IPS DF 19.7 (cell line): ENCODE measurements at regions not wholly inside any gene's neighbourhood (a gene's known extent, or its start where the extent isn't known, plus 50 kb on each side); places are given as distances from the start of the nearest gene placed in this dataset.
A peak's percentile ranks its signal among the peaks of the same experiment; 100 is the strongest.

ENCODE experiments used
- DNase-seq: peaks from one replicate; pipeline ENCODE4 v3.0.0-alpha.2; 2013; ENCODE audit warnings: low read depth, low spot score

DNA sequence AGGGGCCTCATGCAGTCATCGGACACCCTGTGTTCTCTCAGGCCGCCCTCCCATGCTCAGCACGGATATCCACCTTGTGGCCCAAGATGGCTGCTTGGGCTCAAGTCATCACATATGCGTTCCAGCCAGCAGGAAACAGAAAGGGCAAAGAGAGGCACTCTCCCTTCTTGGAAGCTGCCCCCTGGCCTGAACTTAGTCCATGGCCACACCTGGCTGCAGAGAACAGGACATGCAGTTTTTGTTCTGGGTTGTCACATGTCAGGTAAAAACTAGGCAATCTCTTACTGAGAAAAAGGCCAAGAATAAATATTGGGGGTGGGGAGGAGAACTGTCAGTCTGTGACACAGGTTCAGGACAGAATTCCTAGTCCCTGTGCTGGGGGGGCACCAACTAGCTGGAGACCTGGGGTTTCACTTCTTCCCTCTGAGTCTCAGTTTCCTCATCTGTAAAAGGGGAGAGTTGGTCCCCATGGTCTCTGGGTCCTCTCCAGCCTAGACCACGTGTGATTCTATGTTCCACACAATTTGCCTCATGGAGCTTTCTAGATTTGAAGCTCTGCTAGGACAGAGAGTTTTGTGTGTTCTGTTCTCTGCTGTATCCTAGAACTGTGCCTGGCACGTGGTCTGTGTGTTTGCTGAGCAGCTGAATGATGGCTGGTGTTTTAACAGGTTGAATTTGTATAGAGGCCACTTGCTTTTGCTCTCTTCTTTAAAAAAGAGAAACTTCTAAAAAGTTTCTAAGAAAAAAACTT lies 107.2 kb upstream of the ANO1 start:
- DNase-seq = no peak

DNA sequence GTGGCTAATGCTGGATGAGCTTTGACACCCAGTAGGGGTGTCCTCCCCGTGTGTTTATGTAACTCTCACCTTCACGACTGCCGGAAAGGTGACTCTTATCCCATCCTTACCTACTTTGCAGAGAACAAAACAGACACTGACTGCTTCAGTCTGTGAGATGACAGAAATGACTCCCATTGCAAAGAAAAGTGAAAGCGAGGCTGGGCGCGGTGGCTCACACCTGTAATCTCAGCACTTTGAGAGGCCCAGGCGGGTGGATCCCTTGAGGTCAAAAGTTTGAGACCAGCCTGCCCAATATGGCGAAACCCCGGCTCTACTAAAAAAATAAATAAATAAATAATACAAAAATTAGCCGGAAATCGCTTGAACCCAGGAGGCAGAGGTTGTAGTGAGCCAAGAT lies 106.4 kb upstream of the ANO1 start:
- DNase-seq = no peak

DNA sequence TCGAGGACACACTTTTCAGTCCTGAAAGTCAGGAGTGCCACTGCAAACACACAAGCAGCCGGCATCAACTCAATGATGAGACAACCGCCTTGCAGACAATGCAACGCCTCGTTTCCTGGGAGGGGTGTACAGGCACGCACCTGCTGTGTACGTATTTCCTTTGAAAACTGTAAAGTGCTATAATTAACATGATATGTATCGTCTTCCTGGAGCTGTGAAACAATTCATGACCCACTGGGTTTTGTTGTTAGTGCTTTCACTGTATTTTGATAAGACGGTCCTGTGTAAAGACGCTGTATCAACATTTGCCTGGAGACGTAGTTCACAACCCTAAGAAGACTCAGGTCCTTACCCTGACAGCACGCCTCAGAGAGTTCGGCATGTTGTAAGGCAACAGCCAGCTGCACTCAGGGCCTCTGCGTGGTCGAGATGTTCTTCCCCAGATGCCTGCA lies 105.7 kb upstream of the ANO1 start:
- no peak for DNase-seq

DNA sequence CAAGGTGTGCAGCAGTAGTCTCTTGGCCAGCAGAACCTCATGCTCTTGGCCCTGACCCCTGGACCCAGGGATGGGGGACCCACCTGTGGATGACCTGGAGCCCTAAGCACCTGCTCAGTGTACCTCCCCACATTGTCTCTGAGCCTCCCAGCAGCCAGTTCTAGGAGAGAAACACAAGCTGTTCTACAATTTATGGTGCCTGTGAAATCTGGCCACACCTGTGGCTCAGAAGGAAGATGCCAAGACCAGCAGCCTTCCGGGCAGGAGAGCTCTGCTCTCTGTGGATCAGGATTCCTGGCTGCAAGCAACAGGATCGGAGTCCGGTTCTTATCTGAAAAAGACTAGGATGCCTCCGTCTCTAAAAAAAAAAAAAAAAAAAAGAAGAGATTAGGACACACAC lies 103.6 kb upstream of the ANO1 start:
- no peak for DNase-seq

DNA sequence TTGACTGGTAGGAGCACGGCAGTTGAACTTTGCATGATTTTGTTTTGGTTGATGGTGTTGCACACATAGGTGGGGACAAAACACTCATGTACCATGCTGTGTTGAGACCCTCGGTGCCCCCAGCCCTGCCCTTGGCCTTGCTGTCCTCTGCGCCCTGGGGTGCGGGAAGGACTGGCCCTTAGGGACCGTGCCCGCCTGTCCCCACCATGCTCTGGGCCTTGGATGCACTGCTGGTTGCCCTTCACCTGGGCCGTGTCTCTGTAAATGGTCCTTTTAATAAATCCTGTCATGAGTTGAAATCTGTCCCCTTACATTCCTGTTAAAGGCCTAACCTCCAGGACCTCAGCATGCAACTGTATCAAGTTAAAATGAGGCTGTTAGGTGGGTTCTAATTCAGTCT lies 102.3 kb upstream of the ANO1 start:
- DNase-seq = no peak

GRCh38 chr11:69976794-69977193 lies 101.3 kb upstream of the ANO1 start:
- DNase-seq = no peak

DNA sequence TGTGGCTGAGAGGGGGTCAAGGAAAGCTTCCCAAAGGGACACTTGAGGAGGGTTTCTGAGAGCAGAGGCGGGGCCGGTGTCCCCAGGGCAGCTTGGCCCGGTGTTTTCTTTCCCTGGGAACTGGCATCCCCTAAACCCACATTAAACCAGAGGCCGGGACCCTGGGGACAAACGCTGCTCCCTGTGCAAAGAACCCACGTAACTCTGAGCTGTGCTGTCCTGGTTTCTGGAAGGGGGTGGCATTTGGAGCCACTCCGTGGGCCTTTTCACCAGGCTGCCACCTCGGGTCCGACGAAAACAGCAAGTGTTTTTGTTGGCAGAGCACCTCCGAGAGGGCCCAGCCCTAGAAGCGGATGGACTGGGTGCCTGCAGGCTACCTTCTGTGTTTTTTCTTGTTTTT lies 100.2 kb upstream of the ANO1 start:
- no peak for DNase-seq

DNA sequence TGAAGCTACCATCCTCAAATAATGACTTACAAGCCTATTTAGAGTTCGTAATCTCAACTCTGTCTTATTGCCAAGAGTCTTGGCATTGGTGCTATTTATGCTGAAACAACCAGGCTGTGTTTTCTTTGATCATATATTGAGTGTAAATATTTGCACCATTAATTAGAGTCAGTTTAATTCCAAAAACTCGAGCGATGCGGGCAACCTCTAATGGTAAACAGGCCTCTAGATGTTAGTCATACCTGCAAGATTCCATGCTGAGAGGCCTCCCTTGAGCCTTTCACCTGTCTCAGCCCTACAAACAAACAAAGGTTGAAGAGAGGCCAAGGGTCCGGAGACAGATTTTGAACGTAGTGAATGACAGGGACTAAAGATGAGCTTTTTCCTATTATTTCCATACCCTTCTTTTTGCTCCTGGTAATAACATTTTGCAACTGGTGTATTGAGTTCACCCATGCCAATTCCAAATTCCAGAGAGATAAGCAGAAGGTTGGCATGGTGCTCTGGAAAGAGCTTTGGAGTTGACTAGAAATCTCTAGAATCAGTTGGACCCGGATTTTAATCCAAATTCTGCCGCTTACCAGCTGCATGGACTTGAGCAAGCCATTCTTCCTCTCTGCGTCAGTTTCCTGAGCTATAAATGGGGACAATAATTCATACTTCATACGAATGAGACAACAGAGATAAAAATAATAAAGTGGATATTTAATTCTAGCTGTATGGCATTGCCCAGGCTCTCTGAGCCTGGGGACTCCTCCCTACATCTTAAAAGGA lies 99.1 kb upstream of the ANO1 start:
- no peak for DNase-seq

DNA sequence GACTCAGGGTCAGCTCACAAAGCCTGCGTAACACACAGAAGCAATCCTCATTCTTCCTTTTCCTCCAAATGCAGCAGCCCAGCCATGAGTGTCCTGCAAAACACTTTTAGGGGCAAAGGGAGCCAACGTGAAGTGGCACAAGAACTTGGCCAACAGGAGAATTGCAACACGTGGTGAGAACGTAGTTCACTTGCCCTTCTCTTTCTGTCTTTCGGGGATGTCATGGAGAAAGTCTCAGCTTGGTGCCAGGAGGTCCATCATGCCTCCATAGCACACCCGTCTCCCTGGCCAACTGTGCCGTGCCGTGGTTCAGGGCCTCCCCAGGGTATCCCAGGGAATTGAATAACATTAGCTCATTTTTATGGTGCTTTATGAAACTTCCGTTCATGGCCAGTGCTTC lies 98.5 kb upstream of the ANO1 start:
- no peak for DNase-seq

GRCh38 chr11:69981119-69981784 lies 96.9 kb upstream of the ANO1 start:
- DNase-seq = no peak

DNA sequence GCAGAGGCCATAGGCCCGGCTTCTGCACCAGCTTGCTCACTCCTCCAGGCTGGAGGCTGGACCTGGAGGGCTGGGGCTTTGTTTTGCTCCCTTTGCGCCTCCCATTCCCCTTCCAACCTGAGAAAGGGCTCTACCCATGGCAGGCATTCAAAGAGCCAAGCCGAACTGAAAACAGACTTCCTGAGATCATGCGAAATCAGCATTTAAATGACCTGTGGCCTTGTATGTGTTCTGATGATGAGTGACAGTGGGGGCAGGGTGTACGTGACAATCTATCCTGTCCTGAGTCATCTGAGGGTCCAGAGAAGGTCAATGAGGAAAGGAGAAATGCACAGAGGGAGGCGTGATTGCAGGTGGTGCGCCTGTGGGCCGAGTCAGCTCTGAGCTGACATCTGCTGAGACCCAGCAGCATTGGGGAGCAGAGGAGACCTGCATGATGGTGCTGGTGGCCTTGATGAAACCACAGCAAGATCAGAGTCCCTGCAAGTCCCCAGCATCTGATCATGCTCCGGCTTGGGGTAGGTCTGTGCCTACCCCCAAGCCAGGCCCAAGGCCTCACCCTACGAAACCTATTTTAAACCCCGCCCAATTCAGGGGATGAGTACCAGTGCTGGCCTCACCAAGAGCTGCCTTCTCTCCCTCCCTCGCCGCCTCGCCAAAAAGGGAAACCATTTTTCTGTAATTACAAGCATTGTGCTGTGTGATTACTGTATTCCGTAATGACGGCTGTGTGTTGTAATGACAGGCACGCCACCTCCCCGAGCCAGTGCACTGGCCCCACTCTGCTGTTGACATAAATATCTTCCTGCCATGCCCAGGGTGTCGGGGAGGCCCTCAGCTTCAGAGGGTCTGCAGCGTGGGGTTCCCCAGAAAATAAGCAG lies 95.2 kb upstream of the ANO1 start:
- no peak for DNase-seq

DNA sequence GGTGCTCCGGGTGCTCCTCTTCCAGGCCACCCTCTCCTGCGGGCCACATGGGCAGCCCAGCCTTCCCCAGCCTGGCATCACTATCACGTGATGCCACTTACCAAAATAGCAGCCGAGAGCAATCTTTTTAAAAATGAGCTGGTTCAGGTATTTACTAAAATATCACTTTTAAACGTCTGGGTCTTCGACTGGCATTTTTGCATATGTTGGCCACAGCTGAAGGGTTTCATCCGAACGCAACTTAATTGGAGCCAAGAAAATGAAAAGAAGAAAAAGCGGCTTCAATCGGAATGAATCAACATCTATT lies 94.6 kb upstream of the ANO1 start:
- no peak for DNase-seq

- no peak for DNase-seq
Observed at GRCh38 chr11:69983897-69984438, 94.1 kb upstream of the ANO1 start.

- DNase-seq = peak; percentile 48
Observed at GRCh38 chr11:69984457-69985261, 93.5 kb upstream of the ANO1 start.

DNA sequence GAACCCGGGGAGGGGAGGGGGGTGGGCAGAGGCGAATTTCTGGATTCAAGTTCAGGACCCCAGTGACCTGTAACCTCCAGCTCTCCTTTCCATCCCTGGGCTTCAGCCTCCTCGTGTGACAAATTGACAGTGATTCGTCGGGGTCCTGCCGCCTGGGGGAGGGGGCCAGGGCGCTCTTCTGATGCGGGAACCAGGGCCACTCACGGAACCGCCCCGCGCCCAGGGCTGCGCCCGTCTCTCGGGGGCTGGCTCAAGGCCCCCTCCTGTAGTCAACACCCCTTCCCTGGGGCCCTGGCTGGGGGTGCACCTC lies 92.8 kb upstream of the ANO1 start:
- DNase-seq = no peak

DNA sequence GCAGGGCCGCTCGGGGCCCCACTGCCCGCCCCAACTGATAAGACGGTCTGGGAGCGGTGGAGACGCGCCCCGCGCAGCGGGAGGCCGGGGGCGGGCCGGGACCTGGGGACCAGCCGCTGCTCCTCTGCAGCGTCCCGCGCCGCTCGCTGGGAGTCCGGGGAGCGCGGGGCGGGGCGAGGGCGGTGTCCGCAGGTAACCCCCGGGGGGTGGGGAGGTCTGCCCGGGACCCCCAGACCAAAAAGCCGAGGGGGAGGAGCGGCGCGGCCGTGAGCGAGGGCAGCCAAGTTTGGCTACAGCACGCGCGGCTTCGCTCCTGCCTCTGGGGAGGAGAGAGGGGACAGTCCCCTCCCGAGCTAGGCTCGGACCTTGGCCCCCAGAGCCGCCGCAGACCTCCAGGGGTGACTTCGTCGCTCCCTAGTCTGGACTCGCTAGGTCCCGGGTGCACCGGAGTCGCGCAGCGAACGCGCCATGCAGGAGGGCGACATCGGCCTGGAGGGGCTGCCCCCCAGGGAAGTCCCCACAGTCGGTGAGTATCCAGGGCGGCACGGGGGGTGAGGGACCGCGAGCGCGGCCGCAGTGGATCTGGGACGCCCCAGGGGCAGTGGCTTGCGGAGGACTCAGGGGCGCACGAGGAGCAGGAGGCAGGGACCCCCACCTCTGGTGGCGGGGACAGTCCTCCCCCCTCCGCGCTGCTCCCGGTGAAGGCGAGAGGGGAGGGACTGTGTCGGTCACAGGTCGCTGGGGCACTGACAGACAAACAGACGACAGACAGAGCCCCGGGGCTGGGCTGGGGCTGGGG lies 92.3 kb upstream of the ANO1 start:
- no peak for DNase-seq

- no peak for DNase-seq
Observed at GRCh38 chr11:69986440-69986787, 91.7 kb upstream of the ANO1 start.

GRCh38 chr11:69986830-69987229 lies 91.3 kb upstream of the ANO1 start:
- no peak for DNase-seq

GRCh38 chr11:69992026-69992425 lies 86.1 kb upstream of the ANO1 start:
- no peak for DNase-seq
